T-cell (primary cell): ENCODE measurements at regions not wholly inside any gene's neighbourhood (a gene's known extent, or its start where the extent isn't known, plus 50 kb on each side); places are given as distances from the start of the nearest gene placed in this dataset.
A peak's percentile ranks its signal among the peaks of the same experiment; 100 is the strongest.
"Not testable (repeated sequence)": the region's sequence is repeated elsewhere in the genome, so short reads cannot be mapped to it uniquely, and the experiment has no call there.

Source experiments
- ATAC-seq, 4 experiments: fragments of 200-7000 bp in 3 of 4; fragments of 150-1000 bp in 1 of 4; cut with Tn5 transposase; replicated peaks in 1 of 4; 1 replicate in 3 of 4; 2 replicates in 1 of 4; pipeline ENCODE4 v1.10.0; 2021; ENCODE audit warnings: moderate library complexity in 3 of 4, mild to moderate bottlenecking in 2 of 4, moderate number of reproducible peaks in 1 of 4
- CTCF ChIA-PET, 2 donors: fragments of 300-600 bp; sonication (Branson Sonifier 250); formaldehyde crosslinking; loops; one replicate each; lab custom pipeline; 2022; ENCODE audit warnings: antibody characterized with exemption in 2 of 2; lab: Charles Lee
- POLR2A ChIA-PET, 2 donors: fragments of 300-600 bp; sonication (Branson Sonifier 250); formaldehyde crosslinking; loops; one replicate each; lab custom pipeline; 2022; ENCODE audit warnings: antibody characterized with exemption in 2 of 2; lab: Charles Lee
- DNase-seq, 35 experiments: peaks; one replicate each; pipeline versions ENCODE4 v3.0.0 to v3.0.0-alpha.2; 2013 to 2023
- H3K27ac ChIP-seq: one replicate; pipeline ENCODE4 v1.5.1; 2013; ENCODE audit warnings: low read length
- H3K27me3 ChIP-seq, 2 experiments: replicated peaks in 1 of 2; 1 replicate in 1 of 2; 2 replicates in 1 of 2; pipeline versions ENCODE4 v1.6.1 to v1.7.0; 2013; ENCODE audit warnings: low read length in 1 of 2, mixed read lengths in 1 of 2; ENCODE audit not compliant: control insufficient read depth in 2 of 2, insufficient read depth in 2 of 2; ENCODE audit errors: extremely low read depth in 1 of 2
- H3K36me3 ChIP-seq, 2 donors: 1 replicate in 1 of 2; 2 replicates in 1 of 2; pipeline versions ENCODE4 v1.6.1 to v1.7.0; 2013; ENCODE audit warnings: low read length in 1 of 2; ENCODE audit not compliant: control insufficient read depth in 2 of 2, insufficient read depth in 1 of 2; ENCODE audit errors: extremely low read depth in 1 of 2
- H3K4me1 ChIP-seq, 2 experiments: 1 replicate in 1 of 2; 2 replicates in 1 of 2; pipeline versions ENCODE4 v1.6.1 to v1.7.0; 2013; ENCODE audit warnings: low read length in 2 of 2, mixed read lengths in 1 of 2; ENCODE audit not compliant: insufficient read depth in 2 of 2, control insufficient read depth in 1 of 2; ENCODE audit errors: extremely low read depth in 1 of 2
- H3K4me3 ChIP-seq, 2 donors: 1 replicate in 1 of 2; 2 replicates in 1 of 2; pipeline versions ENCODE4 v1.5.1 to v1.7.0; 2013; ENCODE audit warnings: mild to moderate bottlenecking in 2 of 2, low read length in 1 of 2, moderate library complexity in 1 of 2; ENCODE audit not compliant: control insufficient read depth in 1 of 2; ENCODE audit errors: extremely low read depth in 1 of 2
- H3K9me3 ChIP-seq: 2 replicates; pipeline ENCODE4 v1.7.0; 2013
- H3K27ac Mint-ChIP-seq, 2 donors: one replicate each; pipeline ENCODE4 v1.8.0; 2020 to 2021; ENCODE audit warnings: mild to moderate bottlenecking in 2 of 2, mixed read lengths in 2 of 2
- H3K27me3 Mint-ChIP-seq, 2 donors: one replicate each; pipeline ENCODE4 v1.8.0; 2021 to 2022; ENCODE audit warnings: mixed read lengths in 2 of 2
- H3K36me3 Mint-ChIP-seq: one replicate; pipeline ENCODE4 v1.8.0; 2021; ENCODE audit warnings: mixed read lengths
- H3K4me1 Mint-ChIP-seq, 3 donors: one replicate each; pipeline ENCODE4 v1.8.0; 2020 to 2022; ENCODE audit warnings: mixed read lengths in 3 of 3, mild to moderate bottlenecking in 1 of 3
- H3K4me3 Mint-ChIP-seq, 3 donors: one replicate each; pipeline ENCODE4 v1.8.0; 2020 to 2022; ENCODE audit warnings: mild to moderate bottlenecking in 3 of 3, mixed read lengths in 3 of 3, moderate library complexity in 3 of 3
- H3K9me3 Mint-ChIP-seq, 3 donors: one replicate each; pipeline ENCODE4 v1.8.0; 2020 to 2022; ENCODE audit warnings: mixed read lengths in 3 of 3
- WGBS: methylation state at CpG from one replicate; pipeline ENCODE4 v1.1.5; 2013; ENCODE audit warnings: missing lambda C conversion rate; ENCODE audit not compliant: insufficient coverage; 5-methylcytosine and 5-hydroxymethylcytosine counted together

- Histone ChIP-seq H3K27ac (no peak overlapping the region), H3K4me1 (no peaks in the 10 kb centered on the region), H3K27me3 (no peaks in the 10 kb centered on the region), H3K36me3 (peaks cover 21 to 85% of the 10 kb centered on the region in 2 donors), H3K4me3 (no peak overlapping the region), H3K9me3 (no peaks in the 10 kb centered on the region)
- 100% methylated on average over 1 of the region's 3 CpGs for WGBS
- no peaks in the 10 kb centered on the region for H3K4me1 Mint-ChIP-seq
- no peaks in the 10 kb centered on the region for H3K27me3 Mint-ChIP-seq
- H3K9me3 Mint-ChIP-seq = no peaks in the 10 kb centered on the region
- DNase-seq = no peak
- H3K4me3 Mint-ChIP-seq = no peak overlapping the region
- H3K36me3 Mint-ChIP-seq = peaks cover 48% of the 10 kb centered on the region
- POLR2A ChIA-PET = interaction anchor here in 1 of 2 donors (0.6 kb wide), 1 partner anchor 341 kb away, joined by 6 read pairs; no protein-coding TSS in a partner anchor
- CTCF ChIA-PET = interaction anchor here in 1 of 2 donors (0.6 kb wide), 1 partner anchor 58 kb away, joined by 3 read pairs; no protein-coding TSS in a partner anchor
- ATAC-seq = no peak
- H3K27ac Mint-ChIP-seq = no peak overlapping the region
Measured at GRCh38 chr6:144488590-144488989, 203.5 kb downstream of the UTRN start.

- DNase-seq (no peak), ATAC-seq (no peak)
- POLR2A ChIA-PET = no interaction called here
- no peak overlapping the region for H3K27ac ChIP-seq
- H3K4me3 Mint-ChIP-seq = no peak overlapping the region
- H3K36me3 Mint-ChIP-seq = peaks cover 51% of the 10 kb centered on the region
- H3K36me3 ChIP-seq = peaks cover 27 to 82% of the 10 kb centered on the region in 2 donors
- peaks cover 0 to 4% (median 0%) of the 10 kb centered on the region in 3 donors for H3K9me3 Mint-ChIP-seq
- WGBS = 73% methylated on average over 1 of the region's 6 CpGs
- no peak overlapping the region for H3K27ac Mint-ChIP-seq
- no peak overlapping the region for H3K4me3 ChIP-seq
- H3K4me1 Mint-ChIP-seq = peaks cover 9 to 12% (median 11%) of the 10 kb centered on the region in 3 donors
- H3K4me1 ChIP-seq = no peaks in the 10 kb centered on the region
- no peaks in the 10 kb centered on the region for H3K27me3 Mint-ChIP-seq
- H3K27me3 ChIP-seq = no peaks in the 10 kb centered on the region
- CTCF ChIA-PET = no interaction called here
- no peaks in the 10 kb centered on the region for H3K9me3 ChIP-seq
Measured at GRCh38 chr6:144493035-144493910, 208.1 kb downstream of the UTRN start.

GRCh38 chr6:144495076-144495475, 209.9 kb downstream of the UTRN start:
- DNase-seq, H3K4me3 ChIP-seq, H3K4me1 ChIP-seq, H3K9me3 ChIP-seq, H3K27ac ChIP-seq, ATAC-seq, H3K27me3 Mint-ChIP-seq, POLR2A ChIA-PET, H3K27me3 ChIP-seq, H3K4me3 Mint-ChIP-seq, CTCF ChIA-PET, H3K9me3 Mint-ChIP-seq, H3K27ac Mint-ChIP-seq: not testable (repeated sequence)
- WGBS = 99% methylated on average over 21 of the region's 22 CpGs
- peaks cover 9 to 17% (median 17%) of the 10 kb centered on the region in 3 donors for H3K4me1 Mint-ChIP-seq
- peaks cover 63% of the 10 kb centered on the region for H3K36me3 Mint-ChIP-seq
- peaks cover 21 to 82% of the 10 kb centered on the region in 2 donors for H3K36me3 ChIP-seq

GRCh38 chr6:144497650-144498049, 212.5 kb downstream of the UTRN start:
- H3K36me3 ChIP-seq = peaks cover 13 to 61% of the 10 kb centered on the region in 2 donors
- no peak overlapping the region for H3K4me3 ChIP-seq
- H3K9me3 ChIP-seq = no peaks in the 10 kb centered on the region
- Mint-ChIP-seq H3K4me1 (peaks cover 14 to 28% (median 27%) of the 10 kb centered on the region in 3 donors), H3K27me3 (no peaks in the 10 kb centered on the region), H3K4me3 (no peak overlapping the region), H3K36me3 (peaks cover 56% of the 10 kb centered on the region), H3K9me3 (peaks cover 0 to 4% (median 0%) of the 10 kb centered on the region in 3 donors), H3K27ac (peak overlapping the region; percentile 17 to 48)
- H3K27me3 ChIP-seq = no peaks in the 10 kb centered on the region
- ChIA-PET CTCF (no interaction called here), POLR2A (no interaction called here)
- 80% methylated on average over 1 of the region's 1 CpG for WGBS
- no peak overlapping the region for H3K27ac ChIP-seq
- no peaks in the 10 kb centered on the region for H3K4me1 ChIP-seq
- no peak for ATAC-seq
- no peak for DNase-seq

GRCh38 chr6:144500892-144501291, 215.8 kb downstream of the UTRN start:
- no peaks in the 10 kb centered on the region for H3K4me1 ChIP-seq
- ChIA-PET CTCF (interaction anchor here in 1 of 2 donors (0.8 kb wide), 1 partner anchor 185 kb away, joined by 3 read pairs; no protein-coding TSS in a partner anchor), POLR2A (interaction anchor here (0.5 to 0.6 kb wide), 3 partner anchors 11 to 41 kb away, joined by 3 read pairs; no protein-coding TSS in a partner anchor)
- no peaks in the 10 kb centered on the region for H3K27me3 Mint-ChIP-seq
- H3K4me3 Mint-ChIP-seq = no peak overlapping the region
- peaks cover 11 to 17% (median 14%) of the 10 kb centered on the region in 3 donors for H3K9me3 Mint-ChIP-seq
- H3K9me3 ChIP-seq = no peaks in the 10 kb centered on the region
- no peak for ATAC-seq
- no peaks in the 10 kb centered on the region for H3K27me3 ChIP-seq
- peak overlapping the region; percentile 36 to 76 for H3K27ac Mint-ChIP-seq
- H3K4me1 Mint-ChIP-seq = peaks cover 31 to 43% (median 42%) of the 10 kb centered on the region in 3 donors
- peaks cover 77% of the 10 kb centered on the region for H3K36me3 Mint-ChIP-seq
- WGBS = 56% methylated on average over 1 of the region's 3 CpGs
- no peak overlapping the region for H3K27ac ChIP-seq
- DNase-seq = no peak
- no peak overlapping the region for H3K4me3 ChIP-seq
- peaks cover 7 to 51% of the 10 kb centered on the region in 2 donors for H3K36me3 ChIP-seq

GRCh38 chr6:144505214-144505613, 220.1 kb downstream of the UTRN start:
- H3K4me3 Mint-ChIP-seq, H3K9me3 ChIP-seq, H3K27me3 Mint-ChIP-seq, H3K27me3 ChIP-seq, H3K27ac Mint-ChIP-seq, H3K27ac ChIP-seq, H3K4me1 ChIP-seq, DNase-seq, CTCF ChIA-PET, H3K4me3 ChIP-seq, ATAC-seq: not testable (repeated sequence)
- peaks cover 9 to 20% (median 14%) of the 10 kb centered on the region in 3 donors for H3K9me3 Mint-ChIP-seq
- H3K36me3 ChIP-seq = peaks cover 0 to 36% of the 10 kb centered on the region in 2 donors
- peaks cover 29 to 44% (median 35%) of the 10 kb centered on the region in 3 donors for H3K4me1 Mint-ChIP-seq
- POLR2A ChIA-PET = interaction anchor here (0.7 to 1.2 kb wide), 2 partner anchors 10 to 96 kb away, joined by 6 read pairs; no protein-coding TSS in a partner anchor
- 94% methylated on average over 3 of the region's 4 CpGs for WGBS
- peaks cover 78% of the 10 kb centered on the region for H3K36me3 Mint-ChIP-seq
